Ascending aorta (tissue), 2 donors: ENCODE measurements at regions not wholly inside any gene's neighbourhood (a gene's known extent, or its start where the extent isn't known, plus 50 kb on each side); places are given as distances from the start of the nearest gene placed in this dataset.

ENCODE experiments used
- DNase-seq, 2 donors: peaks; one replicate each; pipeline ENCODE4 v3.0.0-alpha.2; 2019; ENCODE audit warnings: low spot score in 2 of 2
- H3K27ac ChIP-seq, 2 donors: fragments of 200-600 bp; sonication (generic); one replicate each; pipeline ENCODE4 v1.5.1; 2016 to 2017; ENCODE audit warnings: mild to moderate bottlenecking in 1 of 2
- H3K27me3 ChIP-seq: fragments of 200-600 bp; sonication (generic); one replicate; pipeline ENCODE4 v1.5.1; 2017
- H3K36me3 ChIP-seq, 2 donors: fragments of 200-600 bp; sonication (generic); one replicate each; pipeline ENCODE4 v1.5.1; 2016
- H3K4me1 ChIP-seq, 2 donors: fragments of 200-600 bp; sonication (generic); one replicate each; pipeline ENCODE4 v1.5.1; 2016 to 2017; ENCODE audit warnings: mild to moderate bottlenecking in 1 of 2
- H3K4me3 ChIP-seq, 2 donors: fragments of 200-600 bp; sonication (generic); one replicate each; pipeline ENCODE4 v1.5.1; 2016 to 2017; ENCODE audit warnings: mild to moderate bottlenecking in 1 of 2
- H3K9me3 ChIP-seq, 2 donors: fragments of 200-600 bp; sonication (generic); one replicate each; pipeline ENCODE4 v1.5.1; 2016
- CTCF ChIP-seq, 3 experiments: fragments of 200-600 bp in 2 of 3; fragments of 450-650 bp in 1 of 3; sonication (generic) in 2 of 3; IDR thresholded peaks; one replicate each; pipeline ENCODE4 v1.5.1; 2016 to 2019; ENCODE audit warnings: antibody characterized with exemption in 3 of 3, mild to moderate bottlenecking in 1 of 3, moderate library complexity in 1 of 3
- intact Hi-C: fragments of 100-400 bp; cut with DNase I; formaldehyde crosslinking; loops from one replicate; pipeline ENCODE4 v1.15.1; 2023

DNA sequence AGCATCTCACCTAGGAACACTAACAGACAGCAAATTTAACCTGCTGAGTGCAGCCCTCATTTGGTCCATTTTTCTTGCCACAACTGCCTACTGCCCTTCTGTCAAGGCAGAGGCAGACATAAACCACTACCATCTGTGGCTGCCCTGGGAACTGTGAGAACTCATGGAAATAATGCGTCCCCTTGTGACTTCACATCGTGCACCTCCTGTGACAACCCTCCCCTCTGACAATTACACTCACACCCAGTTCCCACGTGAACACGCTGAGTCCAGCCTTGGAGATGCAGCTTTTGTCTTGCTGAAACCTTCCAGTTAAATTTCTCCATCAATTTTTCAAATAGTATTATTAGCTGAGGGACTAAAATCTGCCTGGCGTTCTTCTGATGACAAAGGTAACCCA lies 193.1 kb upstream of the KLF14 start:
- no peaks in the 10 kb centered on the region for H3K36me3 ChIP-seq
- H3K4me1 ChIP-seq, result peaks cover 0 to 8% of the 10 kb centered on the region in 2 donors
- no peak for TF ChIP-seq CTCF (IDR thresholded peaks at IDR 0.05)
- H3K9me3 ChIP-seq, result no peaks in the 10 kb centered on the region
- H3K4me3 ChIP-seq, result no peak overlapping the region
- peak overlapping the region; percentile 21 to 89 for H3K27ac ChIP-seq
- DNase-seq, result no peak
- no peaks in the 10 kb centered on the region for H3K27me3 ChIP-seq
- intact Hi-C loops, result no loop called here

GRCh38 chr7:130927564-130927963 lies 193.6 kb upstream of the KLF14 start:
- peak overlapping the region in 1 of 2 donors; percentile 21 for H3K27ac ChIP-seq
- no peaks in the 10 kb centered on the region for H3K9me3 ChIP-seq
- H3K36me3 ChIP-seq, result no peaks in the 10 kb centered on the region
- H3K27me3 ChIP-seq, result no peaks in the 10 kb centered on the region
- TF ChIP-seq CTCF (IDR thresholded peaks at IDR 0.05), result no peak
- DNase-seq, result no peak
- no peak overlapping the region for H3K4me3 ChIP-seq
- peaks cover 0 to 3% of the 10 kb centered on the region in 2 donors for H3K4me1 ChIP-seq
- intact Hi-C loops, result no loop called here

GRCh38 chr7:130929896-130930659 lies 196.1 kb upstream of the KLF14 start:
- Histone ChIP-seq H3K27me3 (no peaks in the 10 kb centered on the region), H3K9me3 (no peaks in the 10 kb centered on the region), H3K36me3 (no peaks in the 10 kb centered on the region), H3K4me1 (no peaks in the 10 kb centered on the region), H3K27ac (peak overlapping the region; percentile 32 to 37), H3K4me3 (no peak overlapping the region)
- no peak for TF ChIP-seq CTCF (IDR thresholded peaks at IDR 0.05)
- DNase-seq, result no peak
- intact Hi-C loops, result no loop called here

- TF ChIP-seq CTCF (IDR thresholded peaks at IDR 0.05), result no peak
- H3K36me3 ChIP-seq, result no peaks in the 10 kb centered on the region
- H3K9me3 ChIP-seq, result no peaks in the 10 kb centered on the region
- DNase-seq, result no peak
- no peaks in the 10 kb centered on the region for H3K4me1 ChIP-seq
- intact Hi-C loops, result no loop called here
- no peaks in the 10 kb centered on the region for H3K27me3 ChIP-seq
- H3K4me3 ChIP-seq, result no peak overlapping the region
- peak overlapping the region; percentile 32 to 37 for H3K27ac ChIP-seq
Observed at GRCh38 chr7:130930681-130931080, 196.7 kb upstream of the KLF14 start.

DNA sequence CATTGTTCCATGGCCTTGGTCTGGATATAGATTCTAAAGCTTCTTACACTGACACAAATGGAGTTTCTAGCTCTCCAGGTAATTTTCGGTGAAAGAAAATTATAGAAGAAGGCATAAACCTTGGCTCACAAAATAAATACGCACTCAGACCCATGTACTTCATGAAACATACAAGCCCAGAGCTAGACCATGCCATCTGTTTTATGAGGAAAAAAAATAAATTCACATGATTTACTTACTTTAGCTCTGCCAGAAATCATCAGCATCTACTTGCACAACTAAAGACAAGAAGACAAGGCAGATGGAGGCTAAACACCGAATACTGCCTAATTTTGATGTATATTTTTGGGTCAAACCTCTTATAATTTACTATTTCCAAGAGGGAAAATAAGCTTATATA lies 197.4 kb upstream of the KLF14 start:
- TF ChIP-seq CTCF (IDR thresholded peaks at IDR 0.05), result no peak
- H3K4me3 ChIP-seq, result no peak overlapping the region

More for the DNA sequence above, 197.4 kb upstream of the KLF14 start:
- Histone ChIP-seq H3K9me3 (no peaks in the 10 kb centered on the region), H3K36me3 (no peaks in the 10 kb centered on the region), H3K27ac (peak overlapping the region; percentile 14 to 17), H3K27me3 (no peaks in the 10 kb centered on the region), H3K4me1 (no peaks in the 10 kb centered on the region)
- intact Hi-C loops, result no loop called here
- no peak for DNase-seq
